Vagina (tissue), 2 donors: ENCODE measurements at regions not wholly inside any gene's neighbourhood (a gene's known extent, or its start where the extent isn't known, plus 50 kb on each side); places are given as distances from the start of the nearest gene placed in this dataset.
A peak's percentile ranks its signal among the peaks of the same experiment; 100 is the strongest.

Source experiments
- DNase-seq, 2 donors: peaks; one replicate each; pipeline ENCODE4 v3.0.0-alpha.2; 2017; ENCODE audit errors: extremely low spot score in 2 of 2
- H3K27ac ChIP-seq: fragments of 200-600 bp; sonication (generic); one replicate; pipeline ENCODE4 v1.5.1; 2019
- H3K27me3 ChIP-seq: fragments of 200-600 bp; sonication (generic); one replicate; pipeline ENCODE4 v1.5.1; 2019
- H3K36me3 ChIP-seq, 2 donors: fragments of 200-600 bp; sonication (generic); one replicate each; pipeline ENCODE4 v1.5.1; 2017 to 2019
- H3K4me1 ChIP-seq: fragments of 200-600 bp; sonication (generic); one replicate; pipeline ENCODE4 v1.5.1; 2019
- H3K4me3 ChIP-seq, 2 donors: fragments of 200-600 bp; sonication (generic); 1 replicate in 1 of 2; 2 replicates in 1 of 2; pipeline ENCODE4 v1.5.1; 2016 to 2019
- H3K9me3 ChIP-seq: fragments of 200-600 bp; sonication (generic); one replicate; pipeline ENCODE4 v1.5.1; 2019
- POLR2A ChIP-seq, 2 donors: fragments of 450-650 bp; IDR thresholded peaks; one replicate each; pipeline ENCODE4 v1.6.1; 2017; ENCODE audit warnings: antibody characterized with exemption in 2 of 2, mild to moderate bottlenecking in 2 of 2, moderate library complexity in 2 of 2
- POLR2AphosphoS5 ChIP-seq, 2 donors: sonication (generic); formaldehyde crosslinking; IDR thresholded peaks; one replicate each; pipeline ENCODE4 v1.9.0; 2017; ENCODE audit warnings: antibody characterized with exemption in 2 of 2, mild to moderate bottlenecking in 2 of 2, low read depth in 1 of 2; ENCODE audit not compliant: insufficient read depth in 1 of 2
- intact Hi-C: fragments of 100-400 bp; cut with DNase I; formaldehyde crosslinking; loops from one replicate; pipeline ENCODE4 v1.15.1; 2023
- TF ChIP-seq, protein P1 (sequence below), 3 experiments: fragments of 450-650 bp in 2 of 3; fragments of 200-600 bp in 1 of 3; sonication (generic) in 1 of 3; IDR thresholded peaks; one replicate each; pipeline ENCODE4 v1.5.1; 2017 to 2019; ENCODE audit warnings: antibody characterized with exemption in 3 of 3, mild to moderate bottlenecking in 2 of 3, moderate library complexity in 2 of 3

DNA sequence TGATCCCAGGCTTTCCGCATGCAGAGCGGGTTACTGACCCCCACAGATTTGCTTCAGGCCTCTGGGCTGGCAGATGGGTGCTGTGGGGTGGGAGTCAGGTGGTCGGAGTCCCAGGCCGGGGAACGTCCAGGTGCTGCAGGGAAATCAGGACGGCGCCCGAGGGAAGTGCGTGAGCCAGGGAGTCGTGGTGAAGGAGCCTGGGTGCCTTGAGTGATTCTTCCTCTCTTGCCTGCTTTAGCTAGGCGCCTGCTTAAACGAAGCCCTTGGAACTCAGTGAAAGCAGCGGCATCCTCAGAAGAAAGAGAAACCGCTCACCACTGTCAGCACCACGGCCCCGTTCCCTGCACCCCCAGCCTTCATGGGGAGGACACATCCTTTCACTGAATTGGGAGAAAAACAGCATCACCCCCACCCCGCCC lies 455.6 kb downstream of the BRD1 start:
- intact Hi-C loops = no loop called here
- H3K27me3 ChIP-seq = no peaks in the 10 kb centered on the region
- H3K4me3 ChIP-seq = no peak overlapping the region
- TF ChIP-seq POLR2AphosphoS5 (IDR thresholded peaks at IDR 0.05; ENCODE audit: insufficient read depth in 1 of 2, low read depth in 1 of 2) (no peak), POLR2A (IDR thresholded peaks at IDR 0.05) (no peak)
- TF ChIP-seq, protein P1, sequence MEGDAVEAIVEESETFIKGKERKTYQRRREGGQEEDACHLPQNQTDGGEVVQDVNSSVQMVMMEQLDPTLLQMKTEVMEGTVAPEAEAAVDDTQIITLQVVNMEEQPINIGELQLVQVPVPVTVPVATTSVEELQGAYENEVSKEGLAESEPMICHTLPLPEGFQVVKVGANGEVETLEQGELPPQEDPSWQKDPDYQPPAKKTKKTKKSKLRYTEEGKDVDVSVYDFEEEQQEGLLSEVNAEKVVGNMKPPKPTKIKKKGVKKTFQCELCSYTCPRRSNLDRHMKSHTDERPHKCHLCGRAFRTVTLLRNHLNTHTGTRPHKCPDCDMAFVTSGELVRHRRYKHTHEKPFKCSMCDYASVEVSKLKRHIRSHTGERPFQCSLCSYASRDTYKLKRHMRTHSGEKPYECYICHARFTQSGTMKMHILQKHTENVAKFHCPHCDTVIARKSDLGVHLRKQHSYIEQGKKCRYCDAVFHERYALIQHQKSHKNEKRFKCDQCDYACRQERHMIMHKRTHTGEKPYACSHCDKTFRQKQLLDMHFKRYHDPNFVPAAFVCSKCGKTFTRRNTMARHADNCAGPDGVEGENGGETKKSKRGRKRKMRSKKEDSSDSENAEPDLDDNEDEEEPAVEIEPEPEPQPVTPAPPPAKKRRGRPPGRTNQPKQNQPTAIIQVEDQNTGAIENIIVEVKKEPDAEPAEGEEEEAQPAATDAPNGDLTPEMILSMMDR (IDR thresholded peaks at IDR 0.05) = no peak
- H3K27ac ChIP-seq = no peak overlapping the region
- H3K36me3 ChIP-seq = no peaks in the 10 kb centered on the region
- peak; percentile 46 to 58 for DNase-seq
- no peaks in the 10 kb centered on the region for H3K9me3 ChIP-seq
- H3K4me1 ChIP-seq = no peaks in the 10 kb centered on the region

- no peak for TF ChIP-seq POLR2AphosphoS5 (IDR thresholded peaks at IDR 0.05; ENCODE audit: insufficient read depth in 1 of 2, low read depth in 1 of 2)
- TF ChIP-seq, protein P1 (IDR thresholded peaks at IDR 0.05) = no peak
- no peak for TF ChIP-seq POLR2A (IDR thresholded peaks at IDR 0.05)
- no peak overlapping the region for H3K27ac ChIP-seq
- no peak overlapping the region for H3K4me3 ChIP-seq
- no peaks in the 10 kb centered on the region for H3K9me3 ChIP-seq
- H3K36me3 ChIP-seq = no peaks in the 10 kb centered on the region
- intact Hi-C loops = no loop called here
- H3K27me3 ChIP-seq = no peaks in the 10 kb centered on the region
- peak; percentile 58 to 79 for DNase-seq
- no peaks in the 10 kb centered on the region for H3K4me1 ChIP-seq
Observed at GRCh38 chr22:49371325-49372110, 456.2 kb downstream of the BRD1 start.

DNA sequence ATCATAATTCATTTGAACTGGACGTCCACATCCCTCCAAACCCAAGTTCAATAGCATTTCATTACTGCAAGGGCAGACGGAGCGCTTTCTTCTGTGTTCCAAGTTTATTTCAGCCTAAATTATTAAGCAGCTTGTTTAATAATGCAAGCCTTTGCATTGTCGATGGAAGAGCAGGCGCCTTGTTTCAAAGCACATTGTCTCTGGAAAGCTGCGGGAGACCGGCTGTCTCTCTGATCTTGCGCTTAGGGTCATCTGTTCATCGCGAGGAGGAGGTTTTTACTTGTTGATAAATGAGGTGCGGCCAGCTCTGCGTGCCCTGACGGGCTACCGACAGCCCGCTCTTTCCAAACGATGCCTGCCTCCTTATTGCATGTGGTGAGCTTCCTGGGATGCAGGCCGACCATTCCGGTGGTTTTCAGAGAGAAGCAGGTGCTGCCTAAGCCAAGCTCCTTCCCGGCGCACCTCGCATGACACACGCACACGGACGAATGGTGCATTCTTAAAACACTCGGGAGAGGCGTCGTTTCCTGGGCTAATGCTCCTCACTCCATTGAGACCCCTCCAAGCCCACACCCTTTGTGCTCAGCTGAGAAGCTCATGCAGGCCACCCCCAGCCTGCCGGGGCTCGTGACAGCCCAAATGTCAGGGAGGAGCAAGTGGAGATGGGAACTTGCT lies 456.9 kb downstream of the BRD1 start:
- no peaks in the 10 kb centered on the region for H3K27me3 ChIP-seq
- intact Hi-C loops = no loop called here
- H3K4me1 ChIP-seq = no peaks in the 10 kb centered on the region
- H3K36me3 ChIP-seq = no peaks in the 10 kb centered on the region
- no peak for TF ChIP-seq POLR2AphosphoS5 (IDR thresholded peaks at IDR 0.05; ENCODE audit: insufficient read depth in 1 of 2, low read depth in 1 of 2)
- TF ChIP-seq POLR2A (IDR thresholded peaks at IDR 0.05) = no peak
- TF ChIP-seq, protein P1 (IDR thresholded peaks at IDR 0.05) = no peak
- DNase-seq = peak in 1 of 2 donors; percentile 34
- no peaks in the 10 kb centered on the region for H3K9me3 ChIP-seq
- no peak overlapping the region for H3K4me3 ChIP-seq
- no peak overlapping the region for H3K27ac ChIP-seq

DNA sequence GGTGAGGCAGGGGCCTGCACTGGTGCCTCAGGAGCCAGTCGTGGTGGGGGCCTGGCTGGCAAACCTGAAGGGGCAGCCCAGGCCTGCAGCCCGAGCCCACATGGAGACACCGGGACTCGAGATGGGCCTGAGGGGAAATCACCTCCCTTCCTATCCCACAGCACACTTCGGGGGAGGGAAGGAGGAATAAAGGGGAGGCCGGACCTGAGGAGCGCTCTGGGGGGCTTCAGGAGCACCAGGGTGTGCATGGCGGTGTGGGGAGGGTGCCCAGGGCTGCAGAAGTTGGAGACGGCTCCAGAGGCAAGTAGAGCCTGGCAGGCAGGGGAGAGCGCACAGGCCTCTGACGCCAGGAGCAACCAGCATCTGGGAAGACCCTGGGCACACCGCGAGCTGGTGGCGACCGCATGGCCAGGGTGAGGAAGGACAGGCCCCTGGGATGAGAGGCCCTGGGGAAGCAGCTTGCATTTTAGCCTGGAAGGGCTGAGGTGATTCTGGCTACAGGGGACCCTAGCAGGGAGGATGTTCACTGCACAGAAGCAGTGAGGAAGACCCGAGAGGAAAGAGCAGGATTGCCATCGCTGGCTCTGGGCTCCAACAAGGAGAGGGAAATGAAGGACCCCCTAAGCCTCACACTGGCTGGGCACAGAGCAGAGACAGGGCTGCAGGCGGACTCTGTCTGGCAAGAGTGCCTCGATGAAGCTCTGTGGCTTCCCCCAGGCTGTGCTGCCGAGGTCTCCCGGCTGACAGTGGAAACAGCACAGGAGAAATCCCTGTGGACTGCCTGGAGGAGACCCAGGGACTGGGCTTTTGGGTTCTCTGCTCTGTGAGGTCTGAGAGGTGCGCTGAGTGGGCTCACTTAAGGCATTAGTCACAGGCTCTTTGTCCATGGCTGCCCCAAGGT lies 457.7 kb downstream of the BRD1 start:
- H3K9me3 ChIP-seq = no peaks in the 10 kb centered on the region
- H3K4me1 ChIP-seq = no peaks in the 10 kb centered on the region
- TF ChIP-seq, protein P1 (IDR thresholded peaks at IDR 0.05) = no peak
- no peak for TF ChIP-seq POLR2AphosphoS5 (IDR thresholded peaks at IDR 0.05; ENCODE audit: insufficient read depth in 1 of 2, low read depth in 1 of 2)
- TF ChIP-seq POLR2A (IDR thresholded peaks at IDR 0.05) = no peak
- intact Hi-C loops = no loop called here
- no peak overlapping the region for H3K27ac ChIP-seq
- no peaks in the 10 kb centered on the region for H3K36me3 ChIP-seq
- no peak overlapping the region for H3K4me3 ChIP-seq
- peak; percentile 60 to 90 for DNase-seq
- no peaks in the 10 kb centered on the region for H3K27me3 ChIP-seq
